ENCODE measurements at regions not wholly inside any gene's neighbourhood (a gene's known extent, or its start where the extent isn't known, plus 50 kb on each side); places are given as distances from the start of the nearest gene placed in this dataset.

GRCh38 chr14:38710881-38711280, 392.2 kb downstream of the SEC23A start:
- FAIRE-seq (no peak), ATAC-seq (no peak), DNase-seq (ENCODE audit: low spot score) (no peak)
- H3K4me3 ChIP-seq (replicated peaks in 1 of 3; ENCODE audit: insufficient read depth in 1 of 3, low read depth in 2 of 3, low read length in 3 of 3) = no peak overlapping the region
- H3K9me3 ChIP-seq (ENCODE audit: low read length) = no peaks in the 10 kb centered on the region
- no peak overlapping the region for H3K9ac ChIP-seq (ENCODE audit: insufficient read depth, low read depth, low read length)
- no peak overlapping the region for H2AFZ ChIP-seq (ENCODE audit: low read length)
- in situ Hi-C loops (cut with HindIII; ENCODE audit: extremely low pct_ligation_motif_present, low pct_unique_long_range_greater_than_20kb) (no loop called here), intact Hi-C loops (cut with micrococcal nuclease; ENCODE audit: unreplicated experiment) (no loop called here)
- ChIA-PET POLR2A (no interaction called here), CTCF (ENCODE audit: low intra/inter-chr PET ratio, low total read pairs) (no interaction called here)
- no peaks in the 10 kb centered on the region for H3K27me3 ChIP-seq (ENCODE audit: control insufficient read depth in 1 of 2, insufficient read depth in 2 of 2, low read length in 2 of 2)
- no peaks in the 10 kb centered on the region for H3K36me3 ChIP-seq (replicated peaks in 1 of 2; ENCODE audit: control insufficient read depth in 1 of 2, insufficient read depth in 2 of 2, low read length in 2 of 2)
- H3K4me2 ChIP-seq (ENCODE audit: low read depth, low read length) = no peak overlapping the region
- no peak overlapping the region for H3K27ac ChIP-seq (ENCODE audit: extremely low read length, insufficient read depth, low read length)
- H3K79me2 ChIP-seq (ENCODE audit: insufficient read depth, low read length) = no peaks in the 10 kb centered on the region
- WGBS (ENCODE audit: low lambda C conversion rate) = 36% methylated on average over 3 of the region's 3 CpGs
- BruUV-seq (replicated peaks) = no TSS peak
- H4K20me1 ChIP-seq (ENCODE audit: insufficient read depth, low read length) = no peaks in the 10 kb centered on the region
- TF ChIP-seq CTCF (CRISPR knock-in tag; IDR thresholded peaks at IDR 0.05) = no peak
- TF ChIP-seq TEAD2 (CRISPR knock-in tag; IDR thresholded peaks at IDR 0.05) = no peak
- no peak for TF ChIP-seq FOSL2 (CRISPR knock-in tag; IDR thresholded peaks at IDR 0.05)
- no peak for TF ChIP-seq ZBTB7B (CRISPR knock-in tag; IDR thresholded peaks at IDR 0.05)
- TF ChIP-seq MTA3 (CRISPR knock-in tag; IDR thresholded peaks at IDR 0.05) = no peak
- no peak for TF ChIP-seq ZBTB2 (CRISPR knock-in tag; IDR thresholded peaks at IDR 0.05; ENCODE audit: low read depth)
- no peak for TF ChIP-seq PRDM4 (CRISPR knock-in tag; IDR thresholded peaks at IDR 0.05; ENCODE audit: borderline replicate concordance)
- no peak for TF ChIP-seq SMAD3 (CRISPR knock-in tag; IDR thresholded peaks at IDR 0.05)
- TF ChIP-seq BATF2 (CRISPR knock-in tag; IDR thresholded peaks at IDR 0.05) = no peak
- no peak for TF ChIP-seq ZBTB3 (CRISPR knock-in tag; IDR thresholded peaks at IDR 0.05; ENCODE audit: borderline replicate concordance, low read depth)
- no peak for TF ChIP-seq HOXA5 (CRISPR knock-in tag; IDR thresholded peaks at IDR 0.05)
- TF ChIP-seq PBX3 (CRISPR knock-in tag; IDR thresholded peaks at IDR 0.05; ENCODE audit: borderline replicate concordance) = no peak
- TF ChIP-seq USF2 (IDR thresholded peaks at IDR 0.05; ENCODE audit: low read depth, low read length) = no peak
- TF ChIP-seq USF2 (CRISPR knock-in tag; IDR thresholded peaks at IDR 0.05; ENCODE audit: borderline replicate concordance) = no peak
- TF ChIP-seq MTF1 (CRISPR knock-in tag; IDR thresholded peaks at IDR 0.05) = no peak
- TF ChIP-seq KDM3A (CRISPR knock-in tag; IDR thresholded peaks at IDR 0.05; ENCODE audit: low read depth) = no peak
- no peaks in the 10 kb centered on the region for H3K4me1 ChIP-seq (ENCODE audit: insufficient read depth, low read length)

Data from HepG2 (cell line).